ENCODE measurements at regions not wholly inside any gene's neighbourhood (a gene's known extent, or its start where the extent isn't known, plus 50 kb on each side); places are given as distances from the start of the nearest gene placed in this dataset.
A peak's percentile ranks its signal among the peaks of the same experiment; 100 is the strongest.

GRCh38 chr5:108649106-108649505 is 98.6 kb upstream of the FER start:
- no peak for DNase-seq (ENCODE audit: low spot score)

- DNase-seq (ENCODE audit: low spot score) = peak; percentile 72
Measured at GRCh38 chr5:108642170-108642906, 105.4 kb upstream of the FER start.

DNA sequence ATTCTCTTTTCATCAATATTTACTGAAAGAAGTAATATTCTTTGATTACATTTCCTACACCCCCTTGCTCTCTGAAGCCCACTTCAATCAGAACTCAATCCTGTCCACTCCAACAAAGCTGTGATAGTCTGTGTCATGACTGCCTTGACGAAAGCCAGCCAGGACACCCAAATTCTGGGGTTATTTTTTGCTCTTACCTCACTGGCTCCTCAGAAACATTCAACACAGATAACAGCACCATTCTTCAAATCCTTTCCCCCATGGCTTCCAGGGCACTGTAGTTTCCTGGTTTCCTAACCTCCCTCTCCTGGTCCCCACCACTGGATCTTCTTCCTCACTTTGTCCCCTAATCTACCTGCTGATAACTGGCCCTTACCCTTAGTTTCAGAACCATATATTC is 106.1 kb upstream of the FER start:
- DNase-seq (ENCODE audit: low spot score) = no peak

DNA sequence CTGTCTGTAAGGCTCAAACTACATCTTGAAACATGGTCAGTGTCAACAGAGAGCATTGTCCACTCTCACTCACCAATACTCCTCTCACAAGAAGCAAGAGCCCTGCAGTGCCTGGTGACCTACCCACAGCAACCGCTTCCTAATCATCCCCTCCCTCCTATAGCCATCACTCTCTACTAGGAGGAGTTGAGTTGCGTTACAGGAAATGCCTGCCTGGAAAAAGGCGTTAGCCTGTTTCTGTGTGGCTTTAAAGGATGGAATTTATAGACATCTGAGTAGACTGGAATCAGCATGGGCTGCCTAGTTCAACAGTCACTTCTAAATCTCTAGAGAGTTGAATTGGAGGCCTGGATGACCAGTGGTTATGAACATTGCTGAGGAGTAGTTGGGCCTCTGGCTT is 108.3 kb upstream of the FER start:
- DNase-seq (ENCODE audit: low spot score) = no peak

- no peak for DNase-seq (ENCODE audit: low spot score)
Measured at GRCh38 chr5:108638021-108638420, 109.7 kb upstream of the FER start.

- peak; percentile 24 for DNase-seq (ENCODE audit: low spot score)
Measured at GRCh38 chr5:108637134-108637533, 110.6 kb upstream of the FER start.

- DNase-seq (ENCODE audit: low spot score) = no peak
Measured at GRCh38 chr5:108636135-108636853, 111.4 kb upstream of the FER start.

DNA sequence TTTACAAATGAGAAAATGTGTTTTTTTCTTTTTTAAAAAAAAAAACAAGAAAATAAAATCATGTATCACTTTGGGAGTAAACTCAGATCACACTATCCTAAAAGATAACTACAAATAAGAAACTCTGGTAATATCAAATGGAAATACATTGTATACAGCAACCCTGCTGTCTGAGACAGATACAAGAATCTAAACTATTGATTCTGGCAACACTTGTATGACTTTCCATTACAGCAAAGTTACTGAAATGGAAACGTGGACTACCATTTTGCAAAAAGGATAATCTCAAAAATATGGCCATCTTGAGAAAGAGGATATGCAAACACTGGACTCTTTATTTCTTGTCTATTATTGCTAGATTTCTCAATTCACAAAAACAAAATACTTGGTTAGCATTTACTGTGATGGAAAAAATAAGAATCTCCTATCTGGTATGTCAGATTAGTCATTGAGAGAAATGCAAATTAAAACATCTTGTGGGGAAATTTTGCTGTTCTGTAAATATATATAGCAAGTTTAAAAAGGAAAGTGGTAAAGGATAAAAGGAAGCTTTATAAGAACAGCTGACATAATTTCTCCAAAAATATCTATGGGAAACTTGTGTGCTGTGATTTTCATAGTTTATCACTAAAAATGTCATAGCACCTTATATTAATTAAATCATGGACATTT is 112.9 kb upstream of the FER start:
- peak; percentile 13 for DNase-seq (ENCODE audit: low spot score)

- peak; percentile 36 for DNase-seq (ENCODE audit: low spot score)
Measured at GRCh38 chr5:108634010-108634616, 113.6 kb upstream of the FER start.

DNA sequence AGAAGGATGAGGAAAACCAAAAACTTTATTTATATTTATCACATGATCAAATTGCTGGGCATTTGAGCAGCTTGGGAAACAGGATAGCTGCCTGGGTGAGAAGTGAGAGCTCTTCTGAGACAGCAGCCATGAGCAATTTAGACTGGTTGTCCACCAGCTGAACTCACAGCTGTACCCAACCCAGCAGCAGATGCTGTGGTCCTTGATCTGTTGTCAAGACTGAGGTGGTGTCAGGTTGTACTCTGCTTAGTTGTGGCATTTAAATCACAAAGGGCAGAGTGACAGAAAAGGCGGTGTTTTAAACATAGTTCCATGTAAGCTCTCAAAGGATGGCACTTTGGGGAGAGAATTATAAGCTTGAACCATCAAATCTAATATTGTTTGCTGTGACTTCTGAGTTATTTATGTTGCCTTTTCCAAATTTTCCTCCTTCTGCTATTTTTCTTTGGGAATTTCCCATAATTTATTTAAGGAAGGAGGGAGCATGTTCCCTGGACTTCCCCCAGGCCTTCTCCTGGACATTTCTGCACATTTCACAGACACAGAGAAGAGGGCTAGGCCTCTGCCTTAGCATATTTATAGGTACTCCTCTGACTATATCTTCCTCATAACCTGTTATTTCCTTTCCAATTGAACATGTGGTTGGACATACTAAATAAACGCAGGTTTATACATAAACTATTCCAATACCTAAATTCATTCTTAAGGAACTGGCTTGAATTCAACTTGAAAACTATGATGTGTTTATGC is 117.7 kb upstream of the FER start:
- DNase-seq (ENCODE audit: low spot score) = no peak

DNA sequence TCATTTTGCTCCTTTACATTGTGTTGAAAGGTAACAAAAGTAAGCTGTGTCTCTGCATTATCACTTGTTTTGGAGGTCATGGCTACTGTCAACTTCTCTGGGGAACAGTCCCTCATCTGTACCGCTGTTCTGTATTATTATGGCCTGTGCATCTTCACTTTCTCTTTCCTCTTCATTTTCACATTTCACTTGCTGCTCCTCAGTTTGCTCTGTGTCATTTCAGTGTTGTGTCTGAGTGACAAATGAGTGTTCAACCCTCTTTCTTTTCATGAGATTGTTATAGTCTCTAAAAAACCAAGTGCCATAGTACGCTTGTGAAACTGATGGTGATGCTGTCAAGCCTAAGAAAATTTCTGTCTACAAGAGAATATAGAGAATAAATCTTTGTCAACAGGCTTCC is 122.0 kb upstream of the FER start:
- DNase-seq (ENCODE audit: low spot score) = no peak

- no peak for DNase-seq (ENCODE audit: low spot score)
Measured at GRCh38 chr5:108623826-108624225, 123.9 kb upstream of the FER start.

DNA sequence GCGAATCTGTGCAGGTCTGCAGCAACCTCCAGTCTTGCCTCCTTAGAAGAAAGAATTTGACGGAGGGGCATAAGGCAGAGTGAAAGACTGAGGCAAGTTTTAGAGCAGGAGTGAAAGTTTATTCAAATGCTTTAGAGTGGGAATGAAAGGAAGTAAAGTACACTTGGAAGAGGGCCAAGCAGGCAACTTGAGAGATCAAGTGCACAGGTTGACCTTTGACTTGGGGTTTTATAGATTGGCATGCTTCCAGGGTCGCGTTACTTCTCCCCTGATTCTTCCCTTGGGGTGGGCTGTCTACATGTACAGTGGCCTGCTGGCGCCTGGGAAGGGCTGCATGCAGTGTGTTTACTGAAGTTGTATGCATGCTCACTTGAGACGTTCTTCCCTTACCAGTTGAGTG is 127.2 kb upstream of the FER start:
- no peak for DNase-seq (ENCODE audit: low spot score)

DNA sequence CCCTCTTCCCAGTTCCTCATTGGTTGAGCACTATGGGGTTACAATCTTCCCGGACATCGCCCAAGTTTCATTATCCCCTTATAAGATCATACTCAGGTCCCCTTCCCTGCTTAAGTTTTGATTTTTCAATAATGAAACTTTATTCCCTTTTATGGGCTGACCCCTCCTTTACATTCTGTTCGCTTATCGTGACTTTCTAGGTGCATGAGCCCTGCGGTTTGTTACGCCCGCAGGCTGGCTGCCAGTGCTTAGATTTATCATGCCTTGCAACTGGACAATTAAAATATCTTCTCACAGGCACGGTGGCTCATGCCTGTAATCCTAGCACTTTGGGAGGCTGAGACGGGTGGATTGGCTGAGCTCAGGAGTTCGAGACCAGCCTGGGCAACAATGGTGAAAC is 127.9 kb upstream of the FER start:
- no peak for DNase-seq (ENCODE audit: low spot score)

GRCh38 chr5:108617467-108618435 is 129.9 kb upstream of the FER start:
- DNase-seq (ENCODE audit: low spot score) = no peak

DNA sequence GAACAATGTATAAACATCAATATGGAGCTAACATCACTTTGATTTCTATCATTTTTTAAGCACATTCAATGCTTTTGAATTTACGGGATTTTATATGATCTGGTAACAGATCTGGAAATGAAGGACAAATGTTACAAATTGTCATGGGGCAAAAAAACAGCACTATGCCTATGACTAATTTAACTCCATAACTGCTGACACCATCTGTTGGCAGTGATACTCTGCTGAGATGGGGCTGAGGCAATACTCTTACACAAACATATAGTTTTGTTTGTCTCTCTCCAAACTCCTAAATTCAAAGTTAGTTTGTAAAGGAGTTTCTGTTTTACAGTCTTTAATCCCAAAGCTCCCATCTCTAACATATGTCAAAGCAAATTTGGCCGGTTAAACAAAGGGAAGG is 132.5 kb upstream of the FER start:
- no peak for DNase-seq (ENCODE audit: low spot score)

GRCh38 chr5:108607421-108607820 is 140.3 kb upstream of the FER start:
- DNase-seq (ENCODE audit: low spot score) = no peak

GRCh38 chr5:108606185-108606584 is 141.5 kb upstream of the FER start:
- no peak for DNase-seq (ENCODE audit: low spot score)

- no peak for DNase-seq (ENCODE audit: low spot score)
Measured at GRCh38 chr5:108602830-108603229, 144.9 kb upstream of the FER start.

GRCh38 chr5:108590799-108591198 is 156.9 kb upstream of the FER start:
- no peak for DNase-seq (ENCODE audit: low spot score)

DNA sequence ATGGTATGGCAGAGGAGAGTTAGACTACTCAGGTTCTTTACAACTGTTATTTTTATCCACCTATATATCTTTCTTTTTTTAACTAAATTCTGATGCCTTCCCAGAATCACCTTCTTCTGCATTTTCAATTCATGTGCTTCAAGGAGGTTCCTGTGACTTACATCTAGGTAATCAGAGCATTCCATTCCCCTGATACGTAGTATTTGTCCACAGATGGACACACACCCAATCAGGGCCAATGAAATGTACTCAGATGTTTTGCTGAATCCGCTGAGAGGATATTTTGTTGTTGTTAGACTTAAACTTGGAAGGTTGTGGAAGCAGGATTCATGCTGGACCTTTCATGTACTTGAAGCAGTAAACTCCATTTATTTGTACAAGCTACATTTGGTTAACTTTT is 159.4 kb upstream of the FER start:
- no peak for DNase-seq (ENCODE audit: low spot score)

All from GM03348 (cell line).